ENCODE measurements at regions not wholly inside any gene's neighbourhood (a gene's known extent, or its start where the extent isn't known, plus 50 kb on each side); places are given as distances from the start of the nearest gene placed in this dataset.

DNA sequence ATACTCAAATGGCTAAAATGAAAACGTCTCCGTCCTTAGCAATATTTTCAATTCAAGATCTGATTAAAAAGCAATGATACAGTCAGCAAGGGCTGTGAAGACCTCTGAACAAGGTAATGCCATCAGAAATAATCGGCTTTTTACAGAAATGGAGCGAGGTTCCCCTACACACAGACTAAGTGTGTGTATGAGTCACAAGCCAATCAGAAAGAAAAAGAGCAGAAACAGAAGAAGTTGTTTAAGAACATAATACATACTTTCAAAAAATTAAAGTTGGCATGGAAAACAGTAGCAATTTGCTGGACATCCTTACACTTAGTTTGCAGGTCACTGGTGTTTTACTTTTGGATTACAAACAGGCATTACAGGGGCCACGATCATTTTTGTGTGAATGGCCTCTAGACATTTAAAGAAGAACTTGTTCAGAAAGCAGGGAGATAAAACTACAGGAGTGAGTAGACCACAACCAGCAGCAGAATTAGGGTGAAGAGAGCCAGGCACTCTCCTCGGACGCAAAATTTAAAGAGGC, 350.0 kb upstream of the RUNX1 start:
- TF ChIP-seq OSR1 (CRISPR knock-in tag; IDR thresholded peaks at IDR 0.05), result no peak
- no peak for TF ChIP-seq ZFP30 (CRISPR knock-in tag; IDR thresholded peaks at IDR 0.05)
- TF ChIP-seq ZNF8 (CRISPR knock-in tag; IDR thresholded peaks at IDR 0.05), result no peak
- TF ChIP-seq ESRRG (CRISPR knock-in tag; IDR thresholded peaks at IDR 0.05), result no peak
- no peak for TF ChIP-seq ZNF70 (CRISPR knock-in tag; IDR thresholded peaks at IDR 0.05)
- no peak for TF ChIP-seq ZNF565 (CRISPR knock-in tag; conservative IDR thresholded peaks at IDR 0.05; ENCODE audit: low read depth)
- no peak for TF ChIP-seq RARB (CRISPR knock-in tag; IDR thresholded peaks at IDR 0.05)
- TF ChIP-seq, protein P1, sequence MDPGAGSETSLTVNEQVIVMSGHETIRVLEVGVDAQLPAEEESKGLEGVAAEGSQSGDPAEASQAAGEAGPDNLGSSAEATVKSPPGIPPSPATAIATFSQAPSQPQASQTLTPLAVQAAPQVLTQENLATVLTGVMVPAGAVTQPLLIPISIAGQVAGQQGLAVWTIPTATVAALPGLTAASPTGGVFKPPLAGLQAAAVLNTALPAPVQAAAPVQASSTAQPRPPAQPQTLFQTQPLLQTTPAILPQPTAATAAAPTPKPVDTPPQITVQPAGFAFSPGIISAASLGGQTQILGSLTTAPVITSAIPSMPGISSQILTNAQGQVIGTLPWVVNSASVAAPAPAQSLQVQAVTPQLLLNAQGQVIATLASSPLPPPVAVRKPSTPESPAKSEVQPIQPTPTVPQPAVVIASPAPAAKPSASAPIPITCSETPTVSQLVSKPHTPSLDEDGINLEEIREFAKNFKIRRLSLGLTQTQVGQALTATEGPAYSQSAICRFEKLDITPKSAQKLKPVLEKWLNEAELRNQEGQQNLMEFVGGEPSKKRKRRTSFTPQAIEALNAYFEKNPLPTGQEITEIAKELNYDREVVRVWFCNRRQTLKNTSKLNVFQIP (CRISPR knock-in tag; IDR thresholded peaks at IDR 0.05; ENCODE audit: borderline replicate concordance, low read depth), result no peak
- TF ChIP-seq, protein P2, sequence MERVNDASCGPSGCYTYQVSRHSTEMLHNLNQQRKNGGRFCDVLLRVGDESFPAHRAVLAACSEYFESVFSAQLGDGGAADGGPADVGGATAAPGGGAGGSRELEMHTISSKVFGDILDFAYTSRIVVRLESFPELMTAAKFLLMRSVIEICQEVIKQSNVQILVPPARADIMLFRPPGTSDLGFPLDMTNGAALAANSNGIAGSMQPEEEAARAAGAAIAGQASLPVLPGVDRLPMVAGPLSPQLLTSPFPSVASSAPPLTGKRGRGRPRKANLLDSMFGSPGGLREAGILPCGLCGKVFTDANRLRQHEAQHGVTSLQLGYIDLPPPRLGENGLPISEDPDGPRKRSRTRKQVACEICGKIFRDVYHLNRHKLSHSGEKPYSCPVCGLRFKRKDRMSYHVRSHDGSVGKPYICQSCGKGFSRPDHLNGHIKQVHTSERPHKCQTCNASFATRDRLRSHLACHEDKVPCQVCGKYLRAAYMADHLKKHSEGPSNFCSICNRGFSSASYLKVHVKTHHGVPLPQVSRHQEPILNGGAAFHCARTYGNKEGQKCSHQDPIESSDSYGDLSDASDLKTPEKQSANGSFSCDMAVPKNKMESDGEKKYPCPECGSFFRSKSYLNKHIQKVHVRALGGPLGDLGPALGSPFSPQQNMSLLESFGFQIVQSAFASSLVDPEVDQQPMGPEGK (CRISPR knock-in tag; IDR thresholded peaks at IDR 0.05; ENCODE audit: borderline replicate concordance), result no peak
- TF ChIP-seq, protein P3, sequence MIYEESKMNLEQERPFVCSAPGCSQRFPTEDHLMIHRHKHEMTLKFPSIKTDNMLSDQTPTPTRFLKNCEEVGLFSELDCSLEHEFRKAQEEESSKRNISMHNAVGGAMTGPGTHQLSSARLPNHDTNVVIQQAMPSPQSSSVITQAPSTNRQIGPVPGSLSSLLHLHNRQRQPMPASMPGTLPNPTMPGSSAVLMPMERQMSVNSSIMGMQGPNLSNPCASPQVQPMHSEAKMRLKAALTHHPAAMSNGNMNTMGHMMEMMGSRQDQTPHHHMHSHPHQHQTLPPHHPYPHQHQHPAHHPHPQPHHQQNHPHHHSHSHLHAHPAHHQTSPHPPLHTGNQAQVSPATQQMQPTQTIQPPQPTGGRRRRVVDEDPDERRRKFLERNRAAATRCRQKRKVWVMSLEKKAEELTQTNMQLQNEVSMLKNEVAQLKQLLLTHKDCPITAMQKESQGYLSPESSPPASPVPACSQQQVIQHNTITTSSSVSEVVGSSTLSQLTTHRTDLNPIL (CRISPR knock-in tag; IDR thresholded peaks at IDR 0.05; ENCODE audit: low read depth), result no peak
- no peak for TF ChIP-seq ZC3H10 (CRISPR knock-in tag; IDR thresholded peaks at IDR 0.05)
- TF ChIP-seq ZFP3 (CRISPR knock-in tag; IDR thresholded peaks at IDR 0.05), result no peak
- TF ChIP-seq SNAI2 (CRISPR knock-in tag; IDR thresholded peaks at IDR 0.05), result no peak

Measured in SK-N-SH treated with all-trans-retinoic acid at 6 μM for 48 hours (cell line).